Esophagus squamous epithelium (tissue), 4 donors: ENCODE measurements at regions not wholly inside any gene's neighbourhood (a gene's known extent, or its start where the extent isn't known, plus 50 kb on each side); places are given as distances from the start of the nearest gene placed in this dataset.

Source experiments
- POLR2A ChIP-seq, 4 donors: fragments of 450-650 bp; IDR thresholded peaks; one replicate each; pipeline ENCODE4 v1.6.1; 2017; ENCODE audit warnings: antibody characterized with exemption in 4 of 4, mild to moderate bottlenecking in 4 of 4, moderate library complexity in 3 of 4
- TF ChIP-seq, protein P1 (sequence below), 6 experiments: fragments of 450-650 bp in 4 of 6; fragments of 200-600 bp in 2 of 6; sonication (generic) in 2 of 6; IDR thresholded peaks; one replicate each; pipeline ENCODE4 v1.5.1; 2016 to 2019; ENCODE audit warnings: antibody characterized with exemption in 6 of 6, mild to moderate bottlenecking in 4 of 6, moderate library complexity in 4 of 6

- TF ChIP-seq, protein P1, sequence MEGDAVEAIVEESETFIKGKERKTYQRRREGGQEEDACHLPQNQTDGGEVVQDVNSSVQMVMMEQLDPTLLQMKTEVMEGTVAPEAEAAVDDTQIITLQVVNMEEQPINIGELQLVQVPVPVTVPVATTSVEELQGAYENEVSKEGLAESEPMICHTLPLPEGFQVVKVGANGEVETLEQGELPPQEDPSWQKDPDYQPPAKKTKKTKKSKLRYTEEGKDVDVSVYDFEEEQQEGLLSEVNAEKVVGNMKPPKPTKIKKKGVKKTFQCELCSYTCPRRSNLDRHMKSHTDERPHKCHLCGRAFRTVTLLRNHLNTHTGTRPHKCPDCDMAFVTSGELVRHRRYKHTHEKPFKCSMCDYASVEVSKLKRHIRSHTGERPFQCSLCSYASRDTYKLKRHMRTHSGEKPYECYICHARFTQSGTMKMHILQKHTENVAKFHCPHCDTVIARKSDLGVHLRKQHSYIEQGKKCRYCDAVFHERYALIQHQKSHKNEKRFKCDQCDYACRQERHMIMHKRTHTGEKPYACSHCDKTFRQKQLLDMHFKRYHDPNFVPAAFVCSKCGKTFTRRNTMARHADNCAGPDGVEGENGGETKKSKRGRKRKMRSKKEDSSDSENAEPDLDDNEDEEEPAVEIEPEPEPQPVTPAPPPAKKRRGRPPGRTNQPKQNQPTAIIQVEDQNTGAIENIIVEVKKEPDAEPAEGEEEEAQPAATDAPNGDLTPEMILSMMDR (IDR thresholded peaks at IDR 0.05): no peak
- TF ChIP-seq POLR2A (IDR thresholded peaks at IDR 0.05): no peak
These were observed 234.8 kb upstream of the ELL2 start for GRCh38 chr5:96196407-96196806.
